GM18873 (cell line): ENCODE measurements at regions not wholly inside any gene's neighbourhood (a gene's known extent, or its start where the extent isn't known, plus 50 kb on each side); places are given as distances from the start of the nearest gene placed in this dataset.

Experiments
- ATAC-seq: cut with Tn5 transposase; IDR thresholded peaks from one replicate; pipeline ENCODE4 v1.9.1; 2021; ENCODE audit warnings: mild to moderate bottlenecking, moderate library complexity, moderate number of reproducible peaks; ENCODE audit not compliant: unreplicated experiment, low FRiP score

- no peak for ATAC-seq
Measured at GRCh38 chr12:125193376-125194152, 128.3 kb downstream of the AACS start.

GRCh38 chr12:125194163-125194773 is 129.0 kb downstream of the AACS start:
- ATAC-seq = no peak

GRCh38 chr12:125194987-125195386 is 129.8 kb downstream of the AACS start:
- no peak for ATAC-seq

GRCh38 chr12:125197326-125197725 is 132.1 kb downstream of the AACS start:
- no peak for ATAC-seq

GRCh38 chr12:125198652-125199051 is 133.4 kb downstream of the AACS start:
- ATAC-seq = no peak

- no peak for ATAC-seq
Measured at GRCh38 chr12:125201090-125201489, 135.9 kb downstream of the AACS start.

- no peak for ATAC-seq
Measured at GRCh38 chr12:125201940-125202339, 136.7 kb downstream of the AACS start.

GRCh38 chr12:125202421-125202820 is 137.2 kb downstream of the AACS start:
- no peak for ATAC-seq

- no peak for ATAC-seq
Measured at GRCh38 chr12:125203145-125203765, 138.0 kb downstream of the AACS start.

GRCh38 chr12:125205386-125205785 is 140.2 kb downstream of the AACS start:
- ATAC-seq = no peak

GRCh38 chr12:125206711-125207110 is 141.5 kb downstream of the AACS start:
- no peak for ATAC-seq

- ATAC-seq = no peak
Measured at GRCh38 chr12:125208334-125208733, 143.1 kb downstream of the AACS start.

- ATAC-seq = no peak
Measured at GRCh38 chr12:125208942-125209341, 143.7 kb downstream of the AACS start.

- no peak for ATAC-seq
Measured at GRCh38 chr12:125210104-125210755, 145.0 kb downstream of the AACS start.

GRCh38 chr12:125211464-125211863 is 146.2 kb downstream of the AACS start:
- ATAC-seq = no peak

- no peak for ATAC-seq
Measured at GRCh38 chr12:125214289-125214688, 149.1 kb downstream of the AACS start.

GRCh38 chr12:125216756-125217155 is 151.5 kb downstream of the AACS start:
- ATAC-seq = no peak

- no peak for ATAC-seq
Measured at GRCh38 chr12:125217308-125217707, 152.1 kb downstream of the AACS start.

GRCh38 chr12:125218952-125219351 is 153.7 kb downstream of the AACS start:
- ATAC-seq = no peak

GRCh38 chr12:125220404-125221273 is 155.4 kb downstream of the AACS start:
- ATAC-seq = no peak
